GM18520 (cell line): ENCODE measurements at regions not wholly inside any gene's neighbourhood (a gene's known extent, or its start where the extent isn't known, plus 50 kb on each side); places are given as distances from the start of the nearest gene placed in this dataset.
"Not testable (repeated sequence)": the region's sequence is repeated elsewhere in the genome, so short reads cannot be mapped to it uniquely, and the experiment has no call there.

Experiments
- ATAC-seq: cut with Tn5 transposase; IDR thresholded peaks from one replicate; pipeline ENCODE4 v1.9.1; 2021; ENCODE audit not compliant: unreplicated experiment

DNA sequence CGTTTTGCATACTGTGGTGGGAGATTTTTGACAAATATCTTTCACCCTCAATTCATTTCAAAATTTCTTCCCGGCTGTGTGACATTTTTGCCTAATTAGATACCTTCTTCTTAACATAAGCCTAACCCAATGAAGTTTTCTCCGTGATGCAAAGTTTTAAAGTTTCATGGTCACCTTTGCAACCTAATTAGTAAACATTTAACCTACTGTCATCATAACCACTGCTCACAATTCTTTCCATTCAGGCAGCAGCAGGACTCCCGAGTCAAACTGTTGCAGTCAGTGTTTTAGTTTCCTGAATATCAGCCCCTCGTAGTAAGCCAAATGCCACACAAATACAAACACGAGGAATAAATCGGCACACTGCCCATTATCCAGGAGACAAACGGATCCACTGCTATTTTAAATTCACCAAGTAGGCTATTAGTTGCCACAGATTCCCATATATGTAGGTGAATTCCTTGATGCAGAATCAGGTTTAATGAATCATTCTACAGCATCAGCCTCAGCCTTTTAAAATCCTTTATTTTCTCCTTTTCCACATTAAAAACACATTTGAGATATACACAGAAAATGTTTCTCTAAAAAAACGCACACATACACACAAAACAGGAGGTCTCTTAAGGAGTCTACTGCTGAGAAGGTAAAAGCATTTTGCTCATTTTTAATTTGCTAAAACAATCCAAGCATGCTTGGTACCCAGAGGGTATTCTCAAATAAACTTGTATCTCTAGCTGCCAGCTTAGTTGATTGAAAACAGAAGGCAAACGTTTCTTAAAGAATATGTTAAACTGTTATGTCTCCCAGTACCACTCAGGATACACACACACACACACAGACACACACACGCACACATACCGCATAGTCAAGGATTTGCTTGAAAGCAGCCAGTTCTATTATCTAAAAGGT lies 106.5 kb upstream of the KCTD1 start:
- no peak for ATAC-seq

DNA sequence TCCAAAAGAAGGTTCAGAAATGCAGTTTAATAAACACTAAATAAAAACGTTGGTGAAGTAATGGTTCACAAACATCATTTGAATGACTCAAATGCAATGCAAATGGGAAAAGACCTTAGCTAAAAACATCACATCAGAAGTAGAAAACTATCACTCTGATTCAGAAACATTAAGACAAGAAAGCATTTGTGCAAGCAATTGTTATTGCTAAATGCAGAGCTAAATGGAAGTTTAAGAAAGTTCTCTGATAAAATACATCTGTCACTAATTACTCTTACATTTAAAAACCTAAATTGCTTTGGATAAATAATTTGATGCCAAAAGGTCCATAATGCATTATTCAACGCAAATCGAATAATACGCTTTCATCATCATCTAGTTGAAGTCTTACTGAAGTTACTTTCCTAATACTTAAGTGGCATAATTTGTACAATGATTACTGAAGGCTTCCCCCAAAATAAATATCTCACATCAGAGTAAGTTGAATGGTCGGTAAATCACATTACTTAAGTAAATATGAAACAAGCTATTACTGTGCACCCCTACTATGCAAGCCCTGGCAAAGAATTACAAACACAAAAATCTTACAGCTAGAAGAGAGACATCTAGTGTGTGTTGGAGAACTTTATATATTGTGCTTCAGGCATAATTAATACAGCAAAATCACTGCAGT lies 105.7 kb upstream of the KCTD1 start:
- ATAC-seq = no peak

DNA sequence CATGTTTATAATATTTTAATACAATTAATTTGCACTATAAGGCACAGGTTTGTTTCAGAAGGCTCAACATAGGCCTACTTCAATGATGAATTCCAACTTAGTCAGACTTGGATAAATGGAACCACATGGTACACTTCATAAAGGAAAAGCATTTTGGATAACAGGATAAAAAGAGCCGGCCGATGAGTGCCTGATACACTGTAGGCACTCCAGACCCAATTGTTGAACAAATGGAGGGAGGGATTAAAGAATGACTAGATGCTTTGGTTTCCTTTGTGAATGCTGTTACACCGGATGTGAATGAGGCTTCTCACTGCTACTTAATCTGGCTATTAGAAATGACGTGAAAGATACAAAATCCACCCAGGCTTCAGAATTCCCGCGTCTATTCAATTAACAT lies 104.1 kb upstream of the KCTD1 start:
- ATAC-seq = no peak

DNA sequence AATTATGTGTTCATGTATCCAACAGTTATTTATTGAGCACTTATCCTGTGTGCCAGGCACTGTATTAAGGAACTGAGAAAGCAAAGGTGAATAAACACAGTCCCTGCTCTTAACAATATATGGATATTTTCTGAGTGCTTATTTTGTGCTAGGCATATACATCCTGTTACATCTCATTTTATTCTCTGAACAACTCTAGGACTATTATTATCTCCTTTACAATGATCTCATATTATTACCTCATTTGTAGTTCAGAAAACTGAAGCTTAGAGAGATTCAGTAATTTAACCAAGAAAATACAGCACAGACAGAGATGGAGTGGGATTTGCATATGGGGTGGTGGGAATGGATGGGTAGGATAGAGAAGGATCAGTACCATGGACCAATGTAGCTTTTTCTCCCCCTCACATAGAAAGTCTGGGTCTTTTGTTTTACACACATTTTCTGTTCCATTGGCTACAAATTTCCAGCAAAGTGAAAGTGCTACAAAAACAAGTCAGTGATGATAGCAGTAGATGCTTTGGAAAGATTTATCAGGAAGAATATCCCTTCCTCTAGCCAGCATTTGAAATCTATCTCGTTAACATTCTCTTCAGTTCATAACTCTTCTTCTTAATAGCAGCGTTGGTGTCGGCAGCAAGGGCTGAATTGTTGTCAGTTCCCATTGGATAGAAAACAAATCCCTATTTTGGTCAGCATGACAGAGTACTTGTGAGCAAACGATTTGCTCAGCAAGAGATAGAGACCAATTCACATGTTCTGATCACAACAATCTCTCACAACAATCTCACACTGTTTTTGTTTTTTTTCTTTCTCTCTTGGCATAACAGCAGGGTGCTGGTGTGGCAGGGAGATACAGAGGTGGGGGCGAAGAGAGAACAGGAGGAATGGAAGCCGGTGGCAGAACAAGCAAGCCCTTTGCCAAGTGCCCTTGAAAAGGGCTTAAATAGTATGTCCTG lies 102.2 kb upstream of the KCTD1 start:
- no peak for ATAC-seq

DNA sequence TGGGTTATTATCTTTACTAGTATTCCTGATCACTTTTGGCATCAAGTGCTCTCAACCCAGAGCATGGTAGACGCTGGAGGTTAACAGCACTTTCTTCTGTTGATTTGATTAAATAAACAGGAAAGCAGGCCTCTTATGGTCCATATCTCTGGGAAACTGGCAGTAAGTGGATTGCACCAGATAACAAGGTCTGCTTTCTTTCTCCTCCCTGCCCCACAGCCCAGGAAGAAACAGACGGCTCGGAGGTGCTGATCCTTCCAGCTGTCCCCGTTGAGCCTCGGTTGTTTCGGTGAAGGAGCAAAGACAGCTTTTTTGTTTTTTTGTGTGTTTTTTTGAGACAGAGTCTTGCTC lies 100.8 kb upstream of the KCTD1 start:
- no peak for ATAC-seq

DNA sequence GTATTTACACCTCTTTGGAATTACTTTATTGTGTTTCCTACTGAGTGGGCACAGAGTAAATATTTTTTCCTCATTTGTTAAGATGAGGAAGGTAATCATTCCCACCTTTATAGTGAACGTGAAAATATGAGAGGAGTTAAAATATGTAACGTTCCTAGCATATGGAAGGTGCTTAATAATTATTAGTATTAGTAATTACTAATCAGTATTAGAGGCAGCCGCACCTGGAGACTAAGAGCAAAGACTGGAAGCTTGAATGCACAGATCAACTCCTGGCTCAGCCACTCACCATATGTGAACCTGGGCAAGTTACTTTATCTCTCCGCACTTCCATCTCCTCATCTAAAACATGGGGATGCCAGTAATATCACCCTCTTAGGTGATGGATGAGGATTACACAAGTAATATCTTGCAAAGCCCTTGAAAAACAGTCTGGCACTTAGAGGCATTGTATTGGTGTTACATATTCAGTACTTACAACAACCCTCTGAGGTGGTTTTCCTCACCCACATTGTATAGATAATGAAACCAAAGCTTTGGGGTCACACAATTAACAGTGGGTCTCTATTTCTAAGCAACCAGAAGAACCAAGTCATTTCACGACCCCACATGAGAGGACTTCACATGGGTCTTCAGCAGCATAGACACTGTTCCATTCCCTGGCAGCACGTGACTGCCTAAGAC lies 100.3 kb upstream of the KCTD1 start:
- ATAC-seq = no peak

DNA sequence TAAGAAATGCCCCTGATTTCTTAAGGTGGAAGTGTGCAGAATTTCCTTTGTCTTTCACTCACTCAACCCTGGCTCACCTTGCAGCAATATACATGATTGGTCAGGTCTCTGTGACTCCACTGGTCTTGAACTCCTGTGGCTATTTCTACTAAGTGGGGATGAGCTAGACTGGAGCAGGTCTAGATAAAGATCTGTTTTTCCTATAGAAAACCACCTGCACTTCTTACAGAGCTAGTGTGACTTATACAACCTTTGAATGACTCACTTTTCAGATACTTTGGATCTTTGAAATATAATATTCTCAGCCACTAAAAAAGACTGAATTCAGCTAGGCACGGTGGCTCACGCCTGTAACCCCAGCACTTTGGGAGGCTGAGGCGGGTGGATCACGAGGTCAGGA lies 98.5 kb upstream of the KCTD1 start:
- ATAC-seq = no peak

DNA sequence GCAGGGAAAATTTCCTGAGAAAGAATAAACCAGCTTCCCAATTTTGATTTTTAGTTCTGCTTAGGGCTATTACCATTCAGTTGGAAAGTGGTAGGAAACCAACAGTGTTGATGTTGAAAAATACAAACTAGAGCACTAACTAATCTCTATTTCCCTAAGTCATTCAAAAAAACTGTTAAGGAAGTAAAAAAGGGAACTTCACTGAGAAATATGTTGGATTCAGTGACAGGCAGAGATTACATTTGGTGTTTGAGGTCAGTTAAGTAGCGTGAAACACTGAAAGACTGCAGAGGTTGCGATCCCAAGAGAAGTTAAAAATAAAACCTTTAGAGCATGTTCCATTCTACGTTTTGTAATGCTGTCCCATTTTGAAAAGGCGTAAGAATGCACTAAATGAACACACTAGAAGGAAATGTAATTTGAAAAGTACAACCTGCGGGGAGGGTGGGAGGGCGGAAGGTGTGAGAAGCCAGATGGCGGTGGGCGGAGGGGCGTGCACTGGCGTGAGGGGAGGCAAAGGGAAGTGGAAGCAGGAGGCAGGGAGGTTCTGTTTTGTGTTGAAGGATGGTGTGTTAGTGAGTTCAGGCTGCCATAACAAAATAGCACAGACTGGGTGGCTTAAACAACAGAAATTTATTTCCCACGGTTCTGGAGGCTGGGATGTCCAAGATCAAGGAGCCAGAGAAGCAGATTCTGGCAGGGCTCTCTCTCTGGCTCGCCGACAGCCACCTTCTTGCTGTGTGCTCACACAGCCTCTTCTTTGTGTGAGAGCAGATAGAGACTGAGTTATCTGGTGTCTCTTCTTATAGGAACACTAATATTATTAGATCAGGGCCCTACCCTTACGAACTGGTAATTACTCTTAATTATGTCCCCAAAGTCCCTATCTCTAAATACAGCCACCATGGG lies 94.3 kb upstream of the KCTD1 start:
- no peak for ATAC-seq

DNA sequence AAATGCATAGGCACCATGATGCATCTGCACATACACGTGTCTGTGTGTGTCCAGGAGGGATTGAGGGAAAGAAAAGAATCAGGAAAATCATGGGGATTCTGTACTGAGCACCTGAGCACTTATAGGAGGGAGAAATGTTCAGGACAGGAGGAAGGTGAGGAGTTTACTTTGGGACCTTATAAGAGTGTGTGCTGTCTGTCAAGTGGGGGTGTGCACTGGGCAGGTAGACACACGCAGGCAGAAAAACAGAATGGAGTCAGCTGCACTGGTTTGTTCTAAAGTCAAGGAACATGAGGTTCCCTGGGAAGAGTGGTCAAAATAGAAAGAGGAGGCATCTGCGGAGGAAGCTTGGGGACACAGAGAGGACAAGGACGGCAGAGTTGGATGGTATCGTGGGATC lies 92.2 kb upstream of the KCTD1 start:
- ATAC-seq = no peak

DNA sequence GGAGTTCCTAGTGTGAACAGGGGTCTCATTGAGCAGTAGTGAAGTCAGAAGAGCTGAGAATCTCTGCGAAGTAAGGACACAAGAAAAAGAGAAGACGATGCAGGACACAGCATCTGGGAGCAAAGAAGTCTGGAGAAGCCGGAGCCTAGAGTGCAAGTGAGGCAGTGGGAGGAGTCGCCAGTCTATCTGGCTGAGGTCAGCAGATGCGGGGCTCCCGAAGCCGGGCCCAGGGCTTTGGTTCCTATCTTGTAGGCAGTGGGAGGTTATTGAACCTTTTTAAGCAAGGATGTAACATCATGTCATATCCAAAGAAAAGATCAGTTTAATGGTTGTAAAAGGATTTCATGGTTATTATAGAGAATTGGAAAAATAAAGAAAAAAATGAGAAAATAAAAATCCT lies 90.8 kb upstream of the KCTD1 start:
- ATAC-seq = no peak

DNA sequence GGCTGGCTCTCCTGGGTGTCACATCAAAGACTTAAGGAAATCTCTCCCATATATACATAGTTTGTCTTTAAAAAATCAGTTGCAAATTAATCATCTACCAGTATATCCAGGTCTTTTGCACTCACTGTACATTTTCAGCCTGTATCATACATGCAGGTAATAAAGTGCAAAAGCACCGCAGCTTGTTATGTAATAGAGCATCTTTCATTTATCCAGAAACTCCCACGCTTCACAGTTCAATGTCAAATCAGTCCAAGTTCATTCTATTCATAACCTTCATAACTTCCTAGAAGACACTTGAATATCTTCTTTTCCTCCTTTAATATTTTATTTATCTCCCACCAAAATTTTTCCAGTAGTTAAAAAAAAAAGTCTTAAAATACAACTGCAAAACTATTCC lies 89.6 kb upstream of the KCTD1 start:
- no peak for ATAC-seq

DNA sequence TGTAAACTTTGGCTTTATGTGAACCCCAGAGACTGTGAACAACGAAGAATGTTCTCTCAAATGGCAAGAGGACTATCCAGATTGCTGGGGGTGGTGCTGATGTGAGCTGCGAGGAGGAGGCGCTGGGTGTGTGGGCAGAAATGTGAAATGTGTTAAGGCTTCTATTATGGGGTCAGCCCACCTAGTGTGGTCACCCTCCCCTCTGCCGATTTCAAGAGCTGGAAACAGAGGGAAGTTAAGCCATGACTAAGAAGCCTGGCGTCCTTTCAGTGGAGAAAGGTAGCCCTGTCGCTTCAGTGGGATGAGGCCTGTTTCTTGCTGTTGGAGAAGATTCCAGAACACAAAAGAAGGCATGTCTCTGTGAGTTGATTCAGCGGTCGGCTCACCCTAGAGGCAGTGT lies 89.0 kb upstream of the KCTD1 start:
- no peak for ATAC-seq

DNA sequence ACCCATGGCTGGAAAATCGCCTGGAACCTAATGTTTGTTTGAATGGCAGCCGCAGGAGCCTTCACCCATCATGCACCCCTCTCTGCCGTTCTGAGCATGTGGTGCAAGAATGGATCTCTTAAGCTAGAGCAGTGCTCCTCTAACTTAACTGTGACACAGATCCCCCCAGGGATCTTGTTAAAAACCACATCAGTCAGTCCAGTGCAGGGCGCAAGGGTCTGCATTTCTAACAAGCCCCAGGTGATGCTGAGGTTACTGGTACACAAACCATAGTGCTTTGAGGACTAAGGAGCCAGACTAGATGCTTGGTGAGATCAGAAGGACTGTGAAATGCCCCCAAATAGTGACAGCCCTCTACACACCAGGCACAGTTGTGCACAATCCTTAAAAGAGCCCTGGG lies 87.1 kb upstream of the KCTD1 start:
- ATAC-seq = no peak

DNA sequence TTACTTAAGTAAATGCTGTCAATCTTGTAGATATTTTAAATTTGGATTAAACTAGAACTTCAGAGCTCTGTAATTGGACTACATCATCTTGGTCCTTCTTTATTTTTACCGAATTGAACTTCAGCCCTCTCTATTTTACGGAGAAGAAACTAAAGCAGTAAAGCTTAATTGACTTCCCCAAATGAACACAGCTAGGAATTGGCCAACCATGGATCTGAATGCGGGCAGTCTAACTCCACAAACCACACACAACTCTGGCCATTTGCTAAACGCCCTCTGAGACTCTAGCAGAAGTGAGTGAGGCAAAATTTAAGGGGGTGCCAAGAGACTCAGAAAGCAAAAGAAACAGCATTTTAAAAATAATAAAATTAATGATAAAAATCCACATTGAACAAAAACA lies 86.3 kb upstream of the KCTD1 start:
- no peak for ATAC-seq

DNA sequence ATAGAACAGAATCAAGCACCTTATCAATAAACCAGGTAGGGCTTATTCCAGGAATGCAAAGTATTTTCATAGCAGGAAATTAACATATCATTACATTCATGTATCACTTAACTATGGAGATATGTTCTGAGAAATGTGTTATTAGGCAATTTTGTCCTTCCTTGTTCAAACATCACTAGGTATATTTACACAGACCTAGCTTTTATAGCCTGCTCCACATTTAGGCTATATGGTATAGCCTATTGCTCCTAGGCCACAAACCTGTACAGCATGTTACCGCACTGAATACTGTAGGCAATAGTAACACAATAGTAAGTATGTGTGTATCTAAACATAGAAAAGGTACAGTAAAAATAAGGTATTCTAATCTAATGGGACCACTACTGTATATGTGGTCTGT lies 82.8 kb upstream of the KCTD1 start:
- no peak for ATAC-seq

DNA sequence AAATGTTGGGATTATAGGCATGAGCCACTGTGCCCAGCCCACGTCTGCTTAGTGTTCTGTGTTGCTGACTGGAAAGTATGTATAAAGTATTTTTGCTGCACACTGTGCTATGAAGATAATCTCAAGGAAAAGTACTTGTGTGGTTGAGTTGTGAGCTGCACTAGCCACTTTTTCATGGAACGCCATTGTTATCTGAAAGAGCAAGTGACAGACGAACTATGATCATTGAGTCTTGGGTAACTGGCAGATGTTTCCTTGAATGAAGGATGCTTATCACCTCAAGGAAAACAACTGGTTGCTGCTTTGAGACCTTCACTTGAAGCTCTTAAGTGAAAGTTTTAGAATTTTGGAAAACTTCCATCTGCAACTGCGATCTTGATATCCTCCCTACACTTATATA lies 82.2 kb upstream of the KCTD1 start:
- ATAC-seq = no peak

DNA sequence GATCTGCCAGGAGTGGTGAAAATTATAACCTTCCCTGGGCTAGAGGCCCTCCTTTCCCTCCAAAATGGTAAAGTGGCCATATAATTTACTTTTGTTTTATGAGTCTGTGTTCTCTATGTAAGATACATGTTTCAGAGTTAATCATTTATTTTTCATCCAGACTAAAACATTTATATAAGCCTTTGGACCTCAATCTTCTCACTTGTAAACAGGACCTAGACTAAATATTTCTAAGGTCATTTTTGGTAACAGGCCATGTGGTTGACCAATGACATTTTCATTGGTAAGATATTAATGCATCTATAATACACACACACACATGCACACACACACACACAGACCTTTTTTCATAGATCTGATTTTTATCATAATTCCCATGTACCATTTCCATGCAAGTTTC lies 79.7 kb upstream of the KCTD1 start:
- no peak for ATAC-seq

DNA sequence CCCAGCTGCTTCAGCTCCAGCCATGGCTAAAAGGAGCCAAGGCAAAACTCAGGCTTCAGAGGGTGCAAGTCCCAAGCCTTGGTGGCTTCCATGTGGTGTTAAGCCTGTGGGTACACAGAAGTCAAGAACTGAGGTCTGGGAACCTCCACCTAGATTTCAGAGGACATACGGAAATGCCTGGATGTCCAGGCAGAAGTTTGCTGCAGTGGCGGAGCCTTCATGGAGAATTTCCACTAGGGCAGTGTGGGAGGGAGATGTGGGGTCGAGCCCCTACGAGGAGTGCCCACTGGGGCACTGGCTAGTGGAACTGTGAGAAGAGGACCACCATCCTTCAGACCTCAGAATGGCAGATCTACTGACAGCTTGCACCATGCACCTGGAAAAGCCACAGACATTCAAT lies 76.1 kb upstream of the KCTD1 start:
- ATAC-seq = no peak

DNA sequence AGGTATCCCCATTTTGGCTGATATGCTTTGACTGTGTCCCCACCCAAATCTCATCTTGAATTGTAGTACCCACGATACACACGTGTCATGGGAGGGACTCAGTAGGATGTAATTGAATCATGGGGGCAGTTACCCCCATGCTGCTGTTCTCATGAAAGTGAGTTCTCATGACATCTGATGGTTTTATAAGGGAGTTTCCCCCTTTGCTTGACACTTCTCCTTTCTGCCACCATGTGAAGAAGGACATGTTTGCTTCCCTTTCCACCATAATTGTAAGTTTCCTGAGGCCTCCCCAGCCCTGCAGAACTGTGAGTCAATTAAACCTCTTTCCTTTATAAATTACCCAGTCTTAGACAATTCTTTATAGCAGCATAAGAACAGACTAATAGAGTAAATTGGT lies 75.0 kb upstream of the KCTD1 start:
- not testable (repeated sequence) for ATAC-seq
